Activated T-cell treated with anti-CD3 and anti-CD28 coated beads, Interleukin-2, amount 50 U/mL, for 48 hours (primary cell): ENCODE measurements at regions not wholly inside any gene's neighbourhood (a gene's known extent, or its start where the extent isn't known, plus 50 kb on each side); places are given as distances from the start of the nearest gene placed in this dataset.
A peak's percentile ranks its signal among the peaks of the same experiment; 100 is the strongest.

Source experiments
- DNase-seq, 2 experiments: peaks; one replicate each; pipeline ENCODE4 v3.0.0-alpha.2; 2020

GRCh38 chr3:109532257-109533216 is 195.2 kb upstream of the DPPA4 start:
- DNase-seq, result peak; percentile 45 to 50

GRCh38 chr3:109545746-109546145 is 208.4 kb upstream of the DPPA4 start:
- DNase-seq, result no peak

- DNase-seq, result no peak
These were observed 211.0 kb upstream of the DPPA4 start for GRCh38 chr3:109548192-109548938.

- no peak for DNase-seq
These were observed 216.4 kb upstream of the DPPA4 start for GRCh38 chr3:109553591-109554371.

- no peak for DNase-seq
These were observed 222.0 kb upstream of the DPPA4 start for GRCh38 chr3:109559389-109559788.

- peak; percentile 29 to 35 for DNase-seq
These were observed 225.8 kb upstream of the DPPA4 start for GRCh38 chr3:109563149-109563548.

- DNase-seq, result no peak
These were observed 231.9 kb upstream of the DPPA4 start for GRCh38 chr3:109569135-109569846.

GRCh38 chr3:109570408-109570807 is 233.1 kb upstream of the DPPA4 start:
- DNase-seq, result no peak

- no peak for DNase-seq
These were observed 235.0 kb upstream of the DPPA4 start for GRCh38 chr3:109572301-109572700.

GRCh38 chr3:109596991-109597390 is 259.6 kb upstream of the DPPA4 start:
- no peak for DNase-seq

GRCh38 chr3:109597444-109597843 is 260.1 kb upstream of the DPPA4 start:
- no peak for DNase-seq

- DNase-seq, result no peak
These were observed 270.6 kb upstream of the DPPA4 start for GRCh38 chr3:109607897-109608296.

GRCh38 chr3:109608574-109608973 is 271.2 kb upstream of the DPPA4 start:
- DNase-seq, result no peak

GRCh38 chr3:109618766-109619378 is 281.5 kb upstream of the DPPA4 start:
- DNase-seq, result no peak

GRCh38 chr3:109631897-109632296 is 294.6 kb upstream of the DPPA4 start:
- DNase-seq, result no peak

GRCh38 chr3:109640146-109640652 is 302.9 kb upstream of the DPPA4 start:
- DNase-seq, result no peak

GRCh38 chr3:109642025-109642424 is 304.7 kb upstream of the DPPA4 start:
- no peak for DNase-seq

GRCh38 chr3:109643590-109643989 is 306.2 kb upstream of the DPPA4 start:
- DNase-seq, result no peak

- DNase-seq, result no peak
These were observed 307.0 kb upstream of the DPPA4 start for GRCh38 chr3:109644332-109644731.

- no peak for DNase-seq
These were observed 307.4 kb upstream of the DPPA4 start for GRCh38 chr3:109644746-109645145.

GRCh38 chr3:109648027-109648426 is 310.7 kb upstream of the DPPA4 start:
- DNase-seq, result no peak

- DNase-seq, result no peak
These were observed 318.9 kb upstream of the DPPA4 start for GRCh38 chr3:109656225-109656624.
